Thymus (tissue), 11 donors: ENCODE measurements at regions not wholly inside any gene's neighbourhood (a gene's known extent, or its start where the extent isn't known, plus 50 kb on each side); places are given as distances from the start of the nearest gene placed in this dataset.
A peak's percentile ranks its signal among the peaks of the same experiment; 100 is the strongest.
"Not testable (repeated sequence)": the region's sequence is repeated elsewhere in the genome, so short reads cannot be mapped to it uniquely, and the experiment has no call there.

Experiments
- DNase-seq, 9 donors: peaks; one replicate each; pipeline ENCODE4 v3.0.0-alpha.2; 2013; ENCODE audit warnings: low spot score in 9 of 9, low read depth in 6 of 9, missing footprints in 1 of 9
- H3K27ac ChIP-seq, 2 donors: one replicate each; pipeline ENCODE4 v1.5.1; 2013; ENCODE audit warnings: control low read depth in 1 of 2, low read depth in 1 of 2, low read length in 1 of 2, mild to moderate bottlenecking in 1 of 2, moderate library complexity in 1 of 2
- H3K27me3 ChIP-seq, 2 donors: one replicate each; pipeline ENCODE4 v1.5.1; 2013; ENCODE audit warnings: low read length in 1 of 2; ENCODE audit not compliant: control insufficient read depth in 2 of 2, insufficient read depth in 1 of 2
- H3K36me3 ChIP-seq, 2 donors: one replicate each; pipeline ENCODE4 v1.5.1; 2013; ENCODE audit warnings: low read length in 1 of 2, mild to moderate bottlenecking in 1 of 2, moderate library complexity in 1 of 2; ENCODE audit not compliant: control insufficient read depth in 2 of 2, insufficient read depth in 2 of 2
- H3K4me1 ChIP-seq, 2 donors: one replicate each; pipeline ENCODE4 v1.5.1; 2013; ENCODE audit warnings: low read length in 2 of 2; ENCODE audit not compliant: control insufficient read depth in 2 of 2, insufficient read depth in 2 of 2
- H3K4me3 ChIP-seq, 2 donors: one replicate each; pipeline ENCODE4 v1.5.1; 2013; ENCODE audit warnings: low read length in 2 of 2, control low read depth in 1 of 2, mild to moderate bottlenecking in 1 of 2
- H3K9me3 ChIP-seq, 2 donors: one replicate each; pipeline ENCODE4 v1.5.1; 2013; ENCODE audit warnings: low read length in 1 of 2, mild to moderate bottlenecking in 1 of 2; ENCODE audit not compliant: control insufficient read depth in 2 of 2, insufficient read depth in 1 of 2
- WGBS: extraction: QIAGEN DNeasy Blood & Tissue Kit; methylation state at CpG from one replicate; pipeline ENCODE4 v1.1.7; 2013; 5-methylcytosine and 5-hydroxymethylcytosine counted together
- donor health status: healthy.

- Histone ChIP-seq H3K4me1 (no peaks in the 10 kb centered on the region), H3K27ac (no peak overlapping the region), H3K4me3 (no peak overlapping the region), H3K27me3 (no peaks in the 10 kb centered on the region), H3K9me3 (no peaks in the 10 kb centered on the region), H3K36me3 (no peaks in the 10 kb centered on the region)
- WGBS, result 83% methylated on average over 8 of the region's 8 CpGs
- peak in 2 of 9 donors; percentile 7 to 35 for DNase-seq
Observed at GRCh38 chr3:155995525-155996370, 124.6 kb upstream of the KCNAB1 start.

- Histone ChIP-seq H3K9me3 (no peaks in the 10 kb centered on the region), H3K27me3 (no peaks in the 10 kb centered on the region), H3K4me1 (no peaks in the 10 kb centered on the region), H3K4me3 (no peak overlapping the region), H3K36me3 (no peaks in the 10 kb centered on the region), H3K27ac (no peak overlapping the region)
- WGBS, result over 99% methylated on average over 3 of the region's 3 CpGs
- DNase-seq, result no peak
Observed at GRCh38 chr3:155996882-155997281, 123.5 kb upstream of the KCNAB1 start.

DNA sequence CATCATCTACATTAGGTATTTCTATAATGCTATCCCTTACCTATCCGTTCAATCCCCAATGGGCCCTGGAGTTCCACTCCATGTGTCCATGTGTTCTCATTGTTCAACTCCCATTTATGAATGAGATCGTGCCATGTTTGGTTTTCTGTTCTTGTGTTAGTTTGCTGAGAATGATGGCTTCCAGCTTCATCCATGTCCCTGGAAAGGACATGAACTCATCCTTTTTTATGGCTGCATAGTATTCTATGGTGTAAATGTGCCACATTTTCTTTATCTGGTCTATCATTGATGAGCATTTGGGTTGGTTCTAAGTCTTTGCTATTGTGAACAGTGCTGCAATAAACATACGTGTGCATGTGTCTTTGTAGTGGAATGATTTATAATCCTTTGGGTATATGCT, 122.2 kb upstream of the KCNAB1 start:
- DNase-seq, H3K4me1 ChIP-seq, H3K4me3 ChIP-seq, H3K27ac ChIP-seq, H3K27me3 ChIP-seq, H3K9me3 ChIP-seq, H3K36me3 ChIP-seq: not testable (repeated sequence)
- 80% methylated on average over 3 of the region's 3 CpGs for WGBS

DNA sequence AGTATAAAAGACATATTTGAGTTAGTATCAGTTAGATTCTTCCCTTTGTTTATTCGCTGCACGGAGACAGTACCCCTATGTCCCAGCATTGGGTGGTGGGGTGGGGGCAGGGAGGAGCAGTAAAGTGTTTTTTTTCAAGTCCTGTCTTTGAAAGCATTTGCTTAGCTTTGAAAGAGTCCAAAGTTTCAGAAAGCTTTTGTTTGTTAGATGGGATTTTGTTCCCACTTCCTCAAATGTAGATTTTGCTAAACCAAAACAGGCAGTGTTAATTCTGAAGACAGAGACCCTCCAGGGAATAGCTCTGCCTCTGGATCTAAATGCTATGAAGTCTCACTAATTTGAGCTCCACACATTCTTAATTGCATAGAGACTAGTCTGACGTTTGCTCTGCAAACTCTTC, 114.6 kb upstream of the KCNAB1 start:
- no peaks in the 10 kb centered on the region for H3K27me3 ChIP-seq
- H3K4me1 ChIP-seq, result no peaks in the 10 kb centered on the region
- no peaks in the 10 kb centered on the region for H3K36me3 ChIP-seq
- no peak overlapping the region for H3K4me3 ChIP-seq
- H3K27ac ChIP-seq, result no peak overlapping the region
- 85% methylated on average over 3 of the region's 3 CpGs for WGBS
- no peaks in the 10 kb centered on the region for H3K9me3 ChIP-seq
- no peak for DNase-seq

DNA sequence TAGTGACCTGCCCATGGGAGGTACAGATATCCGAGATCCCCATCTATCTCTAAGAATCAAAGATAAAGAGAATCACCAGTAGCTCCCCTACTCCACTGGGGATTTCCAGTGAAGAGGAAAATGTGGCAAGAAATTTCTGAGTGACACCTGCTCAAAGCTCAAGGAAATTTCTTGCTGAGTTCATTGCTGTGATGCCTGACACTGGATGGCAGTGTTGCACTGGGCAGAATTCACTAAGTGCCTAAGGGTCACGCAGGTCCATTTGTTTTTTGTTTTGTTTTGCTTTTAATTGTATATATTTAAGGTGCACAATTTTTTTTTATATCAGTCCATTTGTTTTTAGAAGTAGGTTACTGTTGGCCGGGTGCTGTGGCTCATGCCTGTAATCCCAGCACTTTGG, 109.5 kb upstream of the KCNAB1 start:
- WGBS, result 60% methylated on average over 3 of the region's 3 CpGs
- Histone ChIP-seq H3K9me3 (no peaks in the 10 kb centered on the region), H3K4me3 (no peak overlapping the region), H3K27me3 (no peaks in the 10 kb centered on the region), H3K36me3 (no peaks in the 10 kb centered on the region), H3K4me1 (no peaks in the 10 kb centered on the region), H3K27ac (no peak overlapping the region)
- DNase-seq, result peak in 1 of 9 donors; percentile 13

DNA sequence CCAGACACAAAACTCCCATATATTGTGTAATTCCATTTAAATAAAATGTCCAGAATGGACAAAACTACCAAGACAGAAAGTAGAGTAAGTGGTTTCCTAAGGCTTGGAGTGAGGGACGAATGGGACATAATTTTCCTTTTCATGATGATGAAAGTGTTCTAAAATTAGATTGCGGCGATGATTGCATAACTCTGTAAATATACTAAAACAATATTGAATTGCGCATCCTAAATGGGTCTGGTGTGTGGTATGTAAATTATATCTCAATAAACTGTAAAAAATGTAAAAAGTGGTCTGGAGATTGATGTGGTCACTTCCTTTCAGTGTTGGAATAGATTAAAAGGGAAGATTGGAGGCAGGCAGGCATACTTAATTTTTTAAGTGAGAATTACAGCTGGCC, 105.9 kb upstream of the KCNAB1 start:
- Histone ChIP-seq H3K4me1 (no peaks in the 10 kb centered on the region), H3K27me3 (no peaks in the 10 kb centered on the region), H3K9me3 (no peaks in the 10 kb centered on the region), H3K27ac (no peak overlapping the region), H3K36me3 (no peaks in the 10 kb centered on the region), H3K4me3 (no peak overlapping the region)
- no peak for DNase-seq
- WGBS, result 90% methylated on average over 4 of the region's 4 CpGs

DNA sequence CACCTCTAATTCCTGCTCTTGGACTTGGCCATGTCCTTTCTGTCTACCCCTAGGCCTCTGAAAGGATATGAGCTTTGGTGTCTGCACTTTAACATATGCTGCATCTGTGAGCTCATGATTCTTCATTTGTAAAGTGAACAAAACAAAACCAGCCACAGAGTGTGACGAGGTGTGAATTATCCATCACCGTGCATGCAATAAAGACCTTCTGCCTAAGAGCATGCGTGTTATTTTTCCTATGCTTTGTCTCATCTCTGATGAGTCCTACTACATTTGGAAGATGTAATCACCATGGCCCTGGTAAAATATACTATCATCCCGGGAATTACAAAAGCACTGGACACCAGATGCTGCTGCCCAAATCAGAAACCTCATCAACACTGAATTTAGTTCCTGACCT, 103.5 kb upstream of the KCNAB1 start:
- Histone ChIP-seq H3K4me3 (no peak overlapping the region), H3K36me3 (no peaks in the 10 kb centered on the region), H3K9me3 (no peaks in the 10 kb centered on the region), H3K4me1 (no peaks in the 10 kb centered on the region), H3K27me3 (no peaks in the 10 kb centered on the region), H3K27ac (no peak overlapping the region)
- DNase-seq, result no peak
- 97% methylated on average over 4 of the region's 4 CpGs for WGBS

DNA sequence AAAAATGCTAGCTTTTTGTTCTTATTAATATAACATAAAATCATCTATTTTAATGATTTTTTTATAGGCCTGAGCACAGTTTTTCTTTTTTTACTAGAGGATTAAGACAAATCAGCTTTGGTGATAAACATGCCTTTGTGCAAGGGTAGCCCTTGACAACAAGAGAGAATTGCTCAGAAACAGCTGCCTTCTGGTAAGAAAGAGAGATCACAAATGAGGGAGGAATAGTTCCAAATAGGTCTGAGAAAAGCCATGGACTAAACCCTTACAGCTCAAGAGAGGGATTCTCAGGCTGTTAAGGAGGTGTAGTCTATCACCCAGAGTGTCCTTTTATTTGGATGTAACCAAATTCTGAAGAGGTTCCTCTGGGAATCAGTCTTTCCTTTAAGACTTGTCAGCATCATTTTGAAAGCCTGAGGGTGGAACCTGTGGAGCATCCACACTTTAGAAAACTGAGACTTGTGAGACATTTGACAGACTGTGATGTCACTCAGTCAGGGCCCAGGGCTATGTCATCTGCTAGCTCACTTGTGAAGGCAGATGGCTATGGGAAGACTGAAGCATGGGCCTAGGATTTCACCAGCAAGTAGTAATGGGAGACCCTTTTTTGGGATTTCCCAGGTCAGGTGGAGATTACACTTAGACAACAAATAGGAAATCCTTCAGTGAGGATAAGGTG, 102.9 kb upstream of the KCNAB1 start:
- no peaks in the 10 kb centered on the region for H3K36me3 ChIP-seq
- no peaks in the 10 kb centered on the region for H3K4me1 ChIP-seq
- DNase-seq, result no peak
- no peaks in the 10 kb centered on the region for H3K27me3 ChIP-seq
- H3K4me3 ChIP-seq, result no peak overlapping the region
- no peaks in the 10 kb centered on the region for H3K9me3 ChIP-seq
- no peak overlapping the region for H3K27ac ChIP-seq

DNA sequence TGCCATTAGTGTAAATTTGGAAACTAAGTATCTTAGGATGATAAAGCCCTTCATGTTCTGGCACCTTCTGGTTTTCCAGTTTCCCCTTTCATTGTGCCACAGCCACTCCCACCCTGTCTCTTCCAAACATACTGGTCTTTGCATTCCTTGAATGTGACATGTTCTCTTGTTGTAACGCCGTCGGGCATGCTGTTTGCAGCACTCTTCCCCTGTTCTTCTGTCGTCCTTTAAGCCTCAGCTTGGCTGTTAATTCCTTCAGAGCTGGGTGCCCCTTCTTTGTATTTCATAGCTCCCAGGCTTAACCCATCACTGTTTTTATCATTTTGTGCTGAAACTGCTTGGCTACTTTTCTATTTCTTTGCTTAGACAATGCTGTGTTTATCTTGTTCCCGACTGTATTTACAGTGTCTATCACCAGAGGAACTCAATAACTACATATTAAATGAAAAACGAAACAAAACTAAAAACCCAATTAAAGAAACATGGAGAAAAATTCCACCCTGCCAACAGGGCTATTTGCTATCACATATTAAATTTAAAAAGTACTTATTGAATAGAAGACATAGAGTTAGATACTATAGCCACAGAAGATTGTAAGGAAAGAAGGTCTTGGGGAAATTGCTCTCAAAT, 95.4 kb upstream of the KCNAB1 start:
- 79% methylated on average over 6 of the region's 6 CpGs for WGBS

More for the DNA sequence above, 95.4 kb upstream of the KCNAB1 start:
- Histone ChIP-seq H3K27me3 (no peaks in the 10 kb centered on the region), H3K4me1 (no peaks in the 10 kb centered on the region), H3K4me3 (no peak overlapping the region), H3K9me3 (no peaks in the 10 kb centered on the region), H3K36me3 (no peaks in the 10 kb centered on the region), H3K27ac (no peak overlapping the region)
- no peak for DNase-seq
